BLaER1 treated with 17β-estradiol and CSF1 and Interleukin-3, amounts not matched to agents 10 nM and 100 nM (cell line): ENCODE measurements at regions not wholly inside any gene's neighbourhood (a gene's known extent, or its start where the extent isn't known, plus 50 kb on each side); places are given as distances from the start of the nearest gene placed in this dataset.

ENCODE experiments used
- H3K27ac ChIP-seq, 11 experiments: shearing (Covaris generic); formaldehyde crosslinking; 2 replicates each; pipeline ENCODE4 v1.8.1; 2022
- H3K27me3 ChIP-seq, 11 experiments: shearing (Covaris generic); formaldehyde crosslinking; 2 replicates each; pipeline ENCODE4 v1.8.1; 2022
- H3K36me3 ChIP-seq, 11 experiments: shearing (Covaris generic); formaldehyde crosslinking; 2 replicates each; pipeline ENCODE4 v1.8.1; 2022
- H3K4me1 ChIP-seq, 10 experiments: shearing (Covaris generic); formaldehyde crosslinking; 2 replicates each; pipeline ENCODE4 v1.8.1; 2022
- H3K4me2 ChIP-seq, 11 experiments: shearing (Covaris generic); formaldehyde crosslinking; 2 replicates each; pipeline ENCODE4 v1.8.1; 2022
- H3K4me3 ChIP-seq, 10 experiments: shearing (Covaris generic); formaldehyde crosslinking; 2 replicates each; pipeline ENCODE4 v1.8.1; 2022
- H3K9ac ChIP-seq, 11 experiments: shearing (Covaris generic); formaldehyde crosslinking; 2 replicates each; pipeline ENCODE4 v1.8.1; 2022
- H3K9me3 ChIP-seq, 11 experiments: shearing (Covaris generic); formaldehyde crosslinking; replicated peaks in 1 of 11; 2 replicates each; pipeline ENCODE4 v1.8.1; 2022
- H4K20me1 ChIP-seq, 11 experiments: shearing (Covaris generic); formaldehyde crosslinking; 2 replicates each; pipeline ENCODE4 v1.8.1; 2022
- Cebpa-rat ChIP-seq, 11 experiments: shearing (Covaris generic); IDR thresholded peaks; 2 replicates each; pipeline ENCODE4 v1.8.1; 2022

- no peak for TF ChIP-seq Cebpa-rat (IDR thresholded peaks at IDR 0.05)
- peak overlapping the region in 2 of 11 experiments; percentile 21 to 38; a peak in 1 of 22 replicates for H3K27ac ChIP-seq
- peak overlapping the region; percentile 10 to 90 (median 70); a peak in 21 of 22 replicates for H3K4me2 ChIP-seq
These were observed 99.4 kb downstream of the CRYAA start for GRCh38 chr21:43268086-43268803.

GRCh38 chr21:43267391-43268085 lies 98.7 kb downstream of the CRYAA start:
- peak overlapping the region; percentile 10 to 90 (median 70); a peak in 21 of 22 replicates for H3K4me2 ChIP-seq

More at GRCh38 chr21:43268086-43268803, 99.4 kb downstream of the CRYAA start:
- H3K4me3 ChIP-seq: no peak overlapping the region
- no peaks in the 10 kb centered on the region; a peak in 1 of 22 replicates for H4K20me1 ChIP-seq
- H3K4me1 ChIP-seq: peaks cover 21 to 44% (median 34%) of the 10 kb centered on the region in 10 experiments
- 0 out of 22 replicates have a peak, but pooled peaks cover 0 to 4% (median 0%) of the 10 kb centered on the region in 11 experiments for H3K9me3 ChIP-seq
- H3K27me3 ChIP-seq: 0 out of 22 replicates have a peak, but pooled peaks cover 0 to 5% (median 0%) of the 10 kb centered on the region in 11 experiments
- H3K9ac ChIP-seq: peak overlapping the region in 2 of 11 experiments; percentile 4 to 22; a peak in 1 of 22 replicates
- no peaks in the 10 kb centered on the region for H3K36me3 ChIP-seq

GRCh38 chr21:43266534-43266933 lies 97.7 kb downstream of the CRYAA start:
- Histone ChIP-seq H3K36me3 (no peaks in the 10 kb centered on the region), H3K27ac (no peak overlapping the region), H4K20me1 (no peaks in the 10 kb centered on the region; a peak in 1 of 22 replicates), H3K4me2 (peak overlapping the region in 6 of 11 experiments; percentile 7 to 90 (median 78); a peak in 7 of 22 replicates), H3K27me3 (0 out of 22 replicates have a peak, but pooled peaks cover 0 to 5% (median 0%) of the 10 kb centered on the region in 11 experiments), H3K4me3 (no peak overlapping the region), H3K9me3 (peaks cover 0 to 10% (median 5%) of the 10 kb centered on the region in 11 experiments; a peak in 12 of 22 replicates), H3K9ac (no peak overlapping the region), H3K4me1 (peaks cover 20 to 35% (median 29%) of the 10 kb centered on the region in 10 experiments)
- TF ChIP-seq Cebpa-rat (IDR thresholded peaks at IDR 0.05): peak in 2 of 11 experiments; percentile 9 to 53; a peak in 2 of 22 replicates

More at GRCh38 chr21:43267391-43268085, 98.7 kb downstream of the CRYAA start:
- peaks cover 20 to 37% (median 29%) of the 10 kb centered on the region in 10 experiments for H3K4me1 ChIP-seq
- H3K9me3 ChIP-seq: peaks cover 0 to 6% (median 2%) of the 10 kb centered on the region in 11 experiments; a peak in 12 of 22 replicates
- H4K20me1 ChIP-seq: no peaks in the 10 kb centered on the region; a peak in 1 of 22 replicates
- H3K4me3 ChIP-seq: no peak overlapping the region
- TF ChIP-seq Cebpa-rat (IDR thresholded peaks at IDR 0.05): no peak
- 0 out of 22 replicates have a peak, but pooled peaks cover 0 to 5% (median 0%) of the 10 kb centered on the region in 11 experiments for H3K27me3 ChIP-seq
- H3K36me3 ChIP-seq: no peaks in the 10 kb centered on the region
- H3K9ac ChIP-seq: peak overlapping the region in 3 of 11 experiments; percentile 4 to 22 (median 14); a peak in 2 of 22 replicates
- peak overlapping the region in 2 of 11 experiments; percentile 35 to 38; a peak in 3 of 22 replicates for H3K27ac ChIP-seq

DNA sequence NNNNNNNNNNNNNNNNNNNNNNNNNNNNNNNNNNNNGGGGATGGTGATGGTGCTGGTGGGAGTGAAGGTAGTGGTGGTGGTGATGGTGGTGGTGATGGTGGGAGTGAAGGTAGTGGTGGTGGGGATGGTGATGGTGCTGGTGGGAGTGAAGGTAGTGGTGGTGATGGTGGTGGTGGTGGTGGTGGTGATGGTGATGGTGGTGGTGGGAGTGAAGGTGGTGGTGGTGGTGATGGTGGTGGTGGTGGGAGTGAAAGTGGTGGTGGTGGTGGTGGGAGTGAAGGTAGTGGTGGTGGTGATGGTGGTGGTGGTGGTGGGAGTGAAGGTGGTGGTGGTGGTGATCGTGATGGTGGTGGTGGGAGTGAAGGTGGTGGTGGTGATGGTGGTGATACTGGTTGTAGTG lies 93.6 kb downstream of the CRYAA start:
- H3K4me3 ChIP-seq: no peak overlapping the region
- peaks cover 5 to 15% (median 9%) of the 10 kb centered on the region in 10 experiments; a peak in 16 of 20 replicates for H3K4me1 ChIP-seq
- peaks cover 0 to 10% (median 5%) of the 10 kb centered on the region in 11 experiments; a peak in 12 of 22 replicates for H3K9me3 ChIP-seq
- no peaks in the 10 kb centered on the region for H3K27me3 ChIP-seq
- TF ChIP-seq Cebpa-rat (IDR thresholded peaks at IDR 0.05): no peak
- H3K36me3 ChIP-seq: no peaks in the 10 kb centered on the region
- H4K20me1 ChIP-seq: no peaks in the 10 kb centered on the region
- H3K9ac ChIP-seq: no peak overlapping the region
- H3K27ac ChIP-seq: no peak overlapping the region
- no peak overlapping the region for H3K4me2 ChIP-seq
